ENCODE measurements at regions not wholly inside any gene's neighbourhood (a gene's known extent, or its start where the extent isn't known, plus 50 kb on each side); places are given as distances from the start of the nearest gene placed in this dataset.

- DNase-seq: no peak
- no peaks in the 10 kb centered on the region for H3K9me3 ChIP-seq
- H3K27ac ChIP-seq: no peak overlapping the region
- no peaks in the 10 kb centered on the region for H3K36me3 ChIP-seq
- H3K4me3 ChIP-seq: no peak overlapping the region
- intact Hi-C loops (cut with DNase I): no loop called here
- H3K9ac ChIP-seq (ENCODE audit: low read depth in 2 of 2, low read length in 2 of 2): no peak overlapping the region
- TF ChIP-seq, protein P1, sequence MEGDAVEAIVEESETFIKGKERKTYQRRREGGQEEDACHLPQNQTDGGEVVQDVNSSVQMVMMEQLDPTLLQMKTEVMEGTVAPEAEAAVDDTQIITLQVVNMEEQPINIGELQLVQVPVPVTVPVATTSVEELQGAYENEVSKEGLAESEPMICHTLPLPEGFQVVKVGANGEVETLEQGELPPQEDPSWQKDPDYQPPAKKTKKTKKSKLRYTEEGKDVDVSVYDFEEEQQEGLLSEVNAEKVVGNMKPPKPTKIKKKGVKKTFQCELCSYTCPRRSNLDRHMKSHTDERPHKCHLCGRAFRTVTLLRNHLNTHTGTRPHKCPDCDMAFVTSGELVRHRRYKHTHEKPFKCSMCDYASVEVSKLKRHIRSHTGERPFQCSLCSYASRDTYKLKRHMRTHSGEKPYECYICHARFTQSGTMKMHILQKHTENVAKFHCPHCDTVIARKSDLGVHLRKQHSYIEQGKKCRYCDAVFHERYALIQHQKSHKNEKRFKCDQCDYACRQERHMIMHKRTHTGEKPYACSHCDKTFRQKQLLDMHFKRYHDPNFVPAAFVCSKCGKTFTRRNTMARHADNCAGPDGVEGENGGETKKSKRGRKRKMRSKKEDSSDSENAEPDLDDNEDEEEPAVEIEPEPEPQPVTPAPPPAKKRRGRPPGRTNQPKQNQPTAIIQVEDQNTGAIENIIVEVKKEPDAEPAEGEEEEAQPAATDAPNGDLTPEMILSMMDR (IDR thresholded peaks at IDR 0.05): no peak
- H3K4me1 ChIP-seq: no peaks in the 10 kb centered on the region
- H3K27me3 ChIP-seq: no peaks in the 10 kb centered on the region
Measured at GRCh38 chr3:145118303-145118702, 1042.7 kb downstream of the PLOD2 start.

DNA sequence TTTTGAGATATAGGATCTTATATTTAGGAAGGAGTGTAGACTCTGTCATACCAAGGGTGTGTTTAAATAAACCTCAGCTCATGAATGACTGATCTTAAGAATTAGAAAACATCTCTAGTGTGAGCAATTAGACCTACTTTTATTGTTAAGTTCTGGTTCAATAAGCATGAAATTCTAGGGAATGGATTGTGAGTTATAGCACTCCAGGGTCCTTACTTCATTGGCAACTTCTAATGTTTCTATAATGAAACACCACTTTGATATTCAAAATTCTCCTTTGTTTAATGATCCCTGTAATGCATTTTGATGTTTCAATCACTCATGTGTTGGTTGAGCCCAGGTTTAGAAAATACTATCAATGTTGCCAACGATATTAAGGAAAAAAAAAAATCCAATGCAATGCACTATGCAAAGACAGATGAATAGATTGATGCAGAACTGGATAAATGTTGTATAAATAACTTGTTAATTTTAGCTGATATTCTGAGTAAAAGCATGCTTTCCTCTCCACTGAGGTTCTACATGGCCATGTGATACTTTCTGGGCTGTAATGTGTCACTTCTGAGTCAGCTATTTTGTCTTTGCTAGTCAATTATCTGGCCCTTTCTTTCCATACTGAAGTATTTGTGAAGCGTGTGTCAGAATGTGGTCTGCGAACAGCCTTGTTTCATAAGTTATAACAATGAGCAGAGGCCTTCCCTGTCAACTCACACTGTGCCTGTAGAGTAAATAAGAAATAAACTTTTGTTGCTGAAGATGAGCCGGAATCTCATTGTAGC lies 1035.9 kb downstream of the PLOD2 start:
- intact Hi-C loops (cut with DNase I): no loop called here
- TF ChIP-seq, protein P1 (IDR thresholded peaks at IDR 0.05): no peak
- Histone ChIP-seq H3K9ac (ENCODE audit: low read depth in 2 of 2, low read length in 2 of 2) (no peak overlapping the region), H3K27ac (no peak overlapping the region), H3K4me3 (no peak overlapping the region), H3K4me1 (no peaks in the 10 kb centered on the region), H3K36me3 (no peaks in the 10 kb centered on the region), H3K9me3 (no peaks in the 10 kb centered on the region), H3K27me3 (no peaks in the 10 kb centered on the region)
- DNase-seq: no peak

DNA sequence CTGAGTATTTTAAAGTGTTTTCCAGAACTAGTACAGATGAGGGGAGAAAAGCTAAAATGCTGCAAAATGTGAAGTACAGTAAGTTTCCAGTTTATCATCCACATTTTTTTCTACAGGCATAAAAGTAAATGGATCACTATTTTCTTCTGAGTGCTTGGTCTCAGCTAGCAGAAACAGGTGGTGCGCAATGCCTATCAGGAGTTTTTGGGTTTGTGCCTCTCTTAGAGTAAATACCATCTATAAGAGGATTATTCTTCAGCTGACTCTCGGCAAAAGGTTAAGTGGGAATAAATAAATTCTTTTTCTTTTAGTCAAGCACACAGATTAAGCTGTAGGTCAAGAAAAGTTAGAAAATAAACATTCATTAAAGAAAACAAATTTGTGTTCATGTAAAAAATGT lies 1027.7 kb downstream of the PLOD2 start:
- no peaks in the 10 kb centered on the region for H3K36me3 ChIP-seq
- no peaks in the 10 kb centered on the region for H3K9me3 ChIP-seq
- TF ChIP-seq, protein P1 (IDR thresholded peaks at IDR 0.05): no peak
- H3K4me3 ChIP-seq: no peak overlapping the region
- no peak overlapping the region for H3K27ac ChIP-seq
- intact Hi-C loops (cut with DNase I): no loop called here
- no peaks in the 10 kb centered on the region for H3K27me3 ChIP-seq
- no peak for DNase-seq
- H3K9ac ChIP-seq (ENCODE audit: low read depth in 2 of 2, low read length in 2 of 2): no peak overlapping the region
- H3K4me1 ChIP-seq: no peaks in the 10 kb centered on the region

GRCh38 chr3:145134738-145135137 lies 1026.2 kb downstream of the PLOD2 start:
- DNase-seq: no peak
- H3K36me3 ChIP-seq: no peaks in the 10 kb centered on the region
- TF ChIP-seq, protein P1 (IDR thresholded peaks at IDR 0.05): no peak
- H3K9me3 ChIP-seq: no peaks in the 10 kb centered on the region
- no peaks in the 10 kb centered on the region for H3K27me3 ChIP-seq
- intact Hi-C loops (cut with DNase I): no loop called here
- no peak overlapping the region for H3K9ac ChIP-seq (ENCODE audit: low read depth in 2 of 2, low read length in 2 of 2)
- no peaks in the 10 kb centered on the region for H3K4me1 ChIP-seq
- H3K27ac ChIP-seq: no peak overlapping the region
- H3K4me3 ChIP-seq: no peak overlapping the region

DNA sequence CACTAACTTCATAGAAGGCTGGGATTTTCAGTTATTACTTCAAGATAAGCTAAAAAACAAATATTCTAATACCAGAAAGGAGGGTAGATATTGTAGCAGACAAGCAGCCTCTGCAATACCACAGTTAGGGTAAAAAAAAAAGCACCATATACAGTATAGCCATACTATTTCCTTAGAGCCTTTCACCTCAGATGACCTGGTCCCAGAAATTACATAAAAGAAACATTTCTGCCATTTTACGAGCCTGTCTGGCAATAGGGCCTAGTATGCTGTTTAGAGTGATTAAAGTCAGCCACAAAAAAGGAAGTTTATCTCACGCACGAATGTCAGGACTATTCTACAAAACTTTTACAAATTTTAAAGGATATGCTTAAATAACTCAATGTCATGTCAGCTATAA lies 1016.6 kb downstream of the PLOD2 start:
- no peak overlapping the region for H3K27ac ChIP-seq
- H3K9me3 ChIP-seq: no peaks in the 10 kb centered on the region
- H3K4me3 ChIP-seq: no peak overlapping the region
- no peaks in the 10 kb centered on the region for H3K27me3 ChIP-seq
- H3K9ac ChIP-seq (ENCODE audit: low read depth in 2 of 2, low read length in 2 of 2): no peak overlapping the region
- H3K36me3 ChIP-seq: no peaks in the 10 kb centered on the region
- intact Hi-C loops (cut with DNase I): no loop called here
- H3K4me1 ChIP-seq: no peaks in the 10 kb centered on the region
- no peak for DNase-seq
- TF ChIP-seq, protein P1 (IDR thresholded peaks at IDR 0.05): no peak

All from colonic mucosa (tissue), 4 donors.